ENCODE measurements at regions not wholly inside any gene's neighbourhood (a gene's known extent, or its start where the extent isn't known, plus 50 kb on each side); places are given as distances from the start of the nearest gene placed in this dataset.

DNA sequence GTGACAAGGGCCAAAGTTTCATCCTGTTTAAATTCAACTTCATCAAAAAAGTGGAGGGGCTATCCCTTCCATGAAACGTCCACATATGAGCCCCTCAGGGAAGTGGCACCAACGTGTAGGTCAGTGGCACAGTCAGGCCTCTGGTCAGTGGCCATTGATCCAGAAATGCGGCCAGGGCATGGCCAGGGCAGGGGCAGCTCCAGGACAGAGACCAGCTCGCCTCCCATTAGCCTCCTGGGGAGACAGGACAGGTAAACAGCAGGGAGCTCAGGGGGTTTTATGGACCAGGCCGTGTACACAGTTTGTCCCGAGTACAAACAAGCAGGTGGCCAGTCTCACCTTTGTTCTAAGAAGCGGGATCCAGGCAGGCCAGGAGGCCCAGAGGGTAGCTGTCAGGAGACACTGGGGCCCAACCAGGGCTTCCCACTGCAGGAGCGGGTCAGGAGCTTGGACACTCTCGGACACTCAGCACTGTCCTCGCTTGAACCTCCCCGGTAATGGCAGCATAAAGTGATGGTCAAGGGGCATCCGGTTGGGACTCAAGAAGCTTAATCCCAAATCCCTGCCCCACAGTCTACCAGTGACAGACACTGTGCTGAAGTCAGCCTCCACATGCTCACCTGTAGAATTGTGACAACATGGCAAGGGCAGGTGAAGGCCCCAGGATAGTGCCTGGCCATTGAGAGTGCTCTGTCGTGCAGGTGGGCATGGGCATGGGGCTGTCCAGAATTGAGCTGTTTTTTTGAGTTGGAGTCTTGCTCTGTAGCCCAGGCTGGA is 144.1 kb upstream of the ERRFI1 start:
- no peak overlapping the region for H3K4me3 ChIP-seq (ENCODE audit: insufficient read depth, low read depth, low read length)
- H2AK5ac ChIP-seq (ENCODE audit: low read depth, low read length), result peak overlapping the region; percentile 89
- no peaks in the 10 kb centered on the region for H3K36me3 ChIP-seq (ENCODE audit: control insufficient read depth, insufficient read depth, low read length)
- H3K9me1 ChIP-seq (ENCODE audit: insufficient read depth, low read length), result peaks cover 19% of the 10 kb centered on the region
- ChIA-PET CTCF (no interaction called here), POLR2A (ENCODE audit: unreplicated experiment) (interaction anchor here (0.6 kb wide), 1 partner anchor 14 kb away, joined by 4 read pairs; no protein-coding TSS in a partner anchor)
- no peaks in the 10 kb centered on the region for H3K27me3 ChIP-seq (ENCODE audit: control insufficient read depth, insufficient read depth, low read length)
- H3K4me2 ChIP-seq (ENCODE audit: low read depth, low read length), result no peak overlapping the region
- no peaks in the 10 kb centered on the region for H4K20me1 ChIP-seq (ENCODE audit: insufficient read depth, low read length)
- no peaks in the 10 kb centered on the region for H3K79me1 ChIP-seq (ENCODE audit: low read depth in 1 of 2, low read length in 2 of 2)
- DNase-seq (no peak), ATAC-seq (ENCODE audit: low read depth) (peak; percentile 50)
- WGBS, 2 experiments (ENCODE audit: extremely low coverage in 2 of 2, insufficient read length in 1 of 2), result 87% methylated on average over 7 of the region's 13 CpGs; no CpG with 5 or more reads in 1 of the 2 experiments
- BruUV-seq (replicated peaks), result no TSS peak
- in situ Hi-C loops (cut with MboI; ENCODE audit: low sequenced_read_pairs) (no loop called here), dilution Hi-C loops (cut with HindIII; ENCODE audit: low sequenced_read_pairs, unreplicated experiment) (no loop called here), intact Hi-C loops (cut with micrococcal nuclease) (no loop called here)
- peak overlapping the region; percentile 96 for H4K5ac ChIP-seq (ENCODE audit: low read depth, low read length)
- H3K4ac ChIP-seq (ENCODE audit: low read depth, low read length), result peak overlapping the region; percentile 91
- peak overlapping the region; percentile 85 for H2BK5ac ChIP-seq (ENCODE audit: low read depth, low read length, poor library complexity, severe bottlenecking)
- no peak overlapping the region for H3K9ac ChIP-seq (ENCODE audit: low read depth, low read length)
- peak overlapping the region; percentile 73 for H3K14ac ChIP-seq (replicated peaks; ENCODE audit: low read depth, low read length)
- peak overlapping the region; percentile 79 for H2AK9ac ChIP-seq (replicated peaks; ENCODE audit: low read depth, low read length, poor library complexity)
- H3K18ac ChIP-seq (ENCODE audit: low read depth, low read length), result peak overlapping the region; percentile 90
- no peaks in the 10 kb centered on the region for H3K9me3 ChIP-seq (ENCODE audit: control insufficient read depth, insufficient read depth, low read length)
- H3K23ac ChIP-seq (ENCODE audit: low read depth, low read length), result peak overlapping the region; percentile 57
- H3K4me1 ChIP-seq (ENCODE audit: control insufficient read depth, insufficient read depth, low read length), result peaks cover 12% of the 10 kb centered on the region
- peak overlapping the region; percentile 92 for H4K91ac ChIP-seq (ENCODE audit: insufficient read depth, low read depth, low read length)
- H2BK120ac ChIP-seq (ENCODE audit: low read depth, low read length), result peak overlapping the region; percentile 96
- peak overlapping the region; percentile 83 for H2AFZ ChIP-seq (replicated peaks; ENCODE audit: low read length, poor library complexity)
- peak overlapping the region; percentile 89 for H2BK20ac ChIP-seq (ENCODE audit: low read depth, low read length)
- H2BK15ac ChIP-seq (ENCODE audit: low read depth, low read length), result peak overlapping the region; percentile 70; the same call in 2 of the 3 replicates
- peak overlapping the region; percentile 49; the same call in 1 of the 2 replicates for H3K27ac ChIP-seq (ENCODE audit: insufficient read depth, low read length)
- peak overlapping the region; percentile 66 to 90 for H4K8ac ChIP-seq (ENCODE audit: low read depth in 2 of 2, low read length in 2 of 2)
- H3K56ac ChIP-seq (ENCODE audit: extremely low read depth, insufficient read depth, low read length), result peak overlapping the region; percentile 21; the same call in 1 of the 2 replicates
- TF ChIP-seq MAFK (IDR thresholded peaks at IDR 0.05; ENCODE audit: low read depth, low read length) (no peak), FOS (IDR thresholded peaks at IDR 0.05; ENCODE audit: low read depth, low read length) (no peak), CHD1 (IDR thresholded peaks at IDR 0.05; ENCODE audit: low read depth, low read length) (no peak), MXI1 (IDR thresholded peaks at IDR 0.05; ENCODE audit: borderline replicate concordance, low read depth, low read length) (no peak), RAD21 (IDR thresholded peaks at IDR 0.05; ENCODE audit: low read length) (no peak), BHLHE40 (IDR thresholded peaks at IDR 0.05; ENCODE audit: low read depth, low read length) (no peak), NFE2L2 (IDR thresholded peaks at IDR 0.05; ENCODE audit: low read depth, low read length) (no peak), RCOR1 (IDR thresholded peaks at IDR 0.05; ENCODE audit: insufficient replicate concordance, low read length) (no peak), MAZ (IDR thresholded peaks at IDR 0.05; ENCODE audit: borderline replicate concordance, low read depth, low read length) (no peak), SMC3 (IDR thresholded peaks at IDR 0.05; ENCODE audit: low read depth, low read length) (no peak), CEBPB (IDR thresholded peaks at IDR 0.05; ENCODE audit: low read depth, low read length) (no peak), RFX5 (IDR thresholded peaks at IDR 0.05; ENCODE audit: low read depth, low read length) (no peak)
- TF ChIP-seq, protein P1, sequence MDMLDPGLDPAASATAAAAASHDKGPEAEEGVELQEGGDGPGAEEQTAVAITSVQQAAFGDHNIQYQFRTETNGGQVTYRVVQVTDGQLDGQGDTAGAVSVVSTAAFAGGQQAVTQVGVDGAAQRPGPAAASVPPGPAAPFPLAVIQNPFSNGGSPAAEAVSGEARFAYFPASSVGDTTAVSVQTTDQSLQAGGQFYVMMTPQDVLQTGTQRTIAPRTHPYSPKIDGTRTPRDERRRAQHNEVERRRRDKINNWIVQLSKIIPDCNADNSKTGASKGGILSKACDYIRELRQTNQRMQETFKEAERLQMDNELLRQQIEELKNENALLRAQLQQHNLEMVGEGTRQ (IDR thresholded peaks at IDR 0.05; ENCODE audit: low read depth, low read length), result no peak
- TF ChIP-seq, protein P2, sequence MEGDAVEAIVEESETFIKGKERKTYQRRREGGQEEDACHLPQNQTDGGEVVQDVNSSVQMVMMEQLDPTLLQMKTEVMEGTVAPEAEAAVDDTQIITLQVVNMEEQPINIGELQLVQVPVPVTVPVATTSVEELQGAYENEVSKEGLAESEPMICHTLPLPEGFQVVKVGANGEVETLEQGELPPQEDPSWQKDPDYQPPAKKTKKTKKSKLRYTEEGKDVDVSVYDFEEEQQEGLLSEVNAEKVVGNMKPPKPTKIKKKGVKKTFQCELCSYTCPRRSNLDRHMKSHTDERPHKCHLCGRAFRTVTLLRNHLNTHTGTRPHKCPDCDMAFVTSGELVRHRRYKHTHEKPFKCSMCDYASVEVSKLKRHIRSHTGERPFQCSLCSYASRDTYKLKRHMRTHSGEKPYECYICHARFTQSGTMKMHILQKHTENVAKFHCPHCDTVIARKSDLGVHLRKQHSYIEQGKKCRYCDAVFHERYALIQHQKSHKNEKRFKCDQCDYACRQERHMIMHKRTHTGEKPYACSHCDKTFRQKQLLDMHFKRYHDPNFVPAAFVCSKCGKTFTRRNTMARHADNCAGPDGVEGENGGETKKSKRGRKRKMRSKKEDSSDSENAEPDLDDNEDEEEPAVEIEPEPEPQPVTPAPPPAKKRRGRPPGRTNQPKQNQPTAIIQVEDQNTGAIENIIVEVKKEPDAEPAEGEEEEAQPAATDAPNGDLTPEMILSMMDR (conservative IDR thresholded peaks at IDR 0.05; ENCODE audit: low read depth, low read length), result no peak
